ENCODE measurements at regions not wholly inside any gene's neighbourhood (a gene's known extent, or its start where the extent isn't known, plus 50 kb on each side); places are given as distances from the start of the nearest gene placed in this dataset.
"Not testable (repeated sequence)": the region's sequence is repeated elsewhere in the genome, so short reads cannot be mapped to it uniquely, and the experiment has no call there.

- no peak for DNase-seq
These were observed 281.9 kb upstream of the MAF start for GRCh38 chr16:79882340-79883005.

GRCh38 chr16:79881107-79881506 is 280.6 kb upstream of the MAF start:
- DNase-seq: not testable (repeated sequence)

- no peak for DNase-seq
These were observed 275.8 kb upstream of the MAF start for GRCh38 chr16:79876332-79876730.

GRCh38 chr16:79874391-79874790 is 273.9 kb upstream of the MAF start:
- no peak for DNase-seq

GRCh38 chr16:79873825-79874224 is 273.3 kb upstream of the MAF start:
- no peak for DNase-seq

- DNase-seq: no peak
These were observed 271.4 kb upstream of the MAF start for GRCh38 chr16:79871906-79872305.

- no peak for DNase-seq
These were observed 269.7 kb upstream of the MAF start for GRCh38 chr16:79870016-79870886.

- no peak for DNase-seq
These were observed 268.9 kb upstream of the MAF start for GRCh38 chr16:79869304-79870015.

- DNase-seq: no peak
These were observed 268.3 kb upstream of the MAF start for GRCh38 chr16:79868841-79869240.

GRCh38 chr16:79867425-79867997 is 267.0 kb upstream of the MAF start:
- DNase-seq: no peak

- no peak for DNase-seq
These were observed 265.4 kb upstream of the MAF start for GRCh38 chr16:79865918-79866317.

GRCh38 chr16:79864781-79865391 is 264.3 kb upstream of the MAF start:
- no peak for DNase-seq

- DNase-seq: no peak
These were observed 263.7 kb upstream of the MAF start for GRCh38 chr16:79864032-79864780.

GRCh38 chr16:79863128-79864031 is 262.8 kb upstream of the MAF start:
- no peak for DNase-seq

GRCh38 chr16:79862601-79863000 is 262.1 kb upstream of the MAF start:
- DNase-seq: no peak

- DNase-seq: no peak
These were observed 256.0 kb upstream of the MAF start for GRCh38 chr16:79856581-79856980.

GRCh38 chr16:79850348-79850747 is 249.8 kb upstream of the MAF start:
- DNase-seq: no peak

GRCh38 chr16:79849119-79849518 is 248.6 kb upstream of the MAF start:
- DNase-seq: no peak

- DNase-seq: no peak
These were observed 248.2 kb upstream of the MAF start for GRCh38 chr16:79848719-79849118.

- no peak for DNase-seq
These were observed 247.0 kb upstream of the MAF start for GRCh38 chr16:79847569-79847968.

- DNase-seq: no peak
These were observed 246.6 kb upstream of the MAF start for GRCh38 chr16:79847101-79847500.

All from NCI-H1092 treated with DMSO at 0.1 percent for 48 hours (cell line).